ENCODE measurements at regions not wholly inside any gene's neighbourhood (a gene's known extent, or its start where the extent isn't known, plus 50 kb on each side); places are given as distances from the start of the nearest gene placed in this dataset.

- no peak for DNase-seq
These were observed 296.6 kb downstream of the CHRM3 start for GRCh38 chr1:239682960-239683359.

DNA sequence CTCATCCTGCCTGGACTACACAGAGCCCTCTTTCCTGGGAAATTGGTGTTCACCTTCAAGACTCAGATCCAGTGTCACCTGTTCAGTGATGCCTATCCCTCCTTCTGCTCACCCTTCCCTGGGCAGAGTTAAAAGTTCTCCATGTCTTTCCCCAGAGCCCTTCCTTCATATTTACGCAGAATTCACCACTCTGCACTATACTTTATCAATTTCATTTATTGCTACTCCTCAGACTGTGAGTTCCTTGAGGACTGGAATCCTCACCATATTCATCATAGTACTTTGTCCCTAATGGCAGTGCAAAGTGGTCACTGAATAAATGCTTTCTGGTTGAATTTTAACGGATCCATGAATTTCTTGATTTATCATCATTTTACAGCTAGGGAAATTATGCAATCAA is 300.0 kb downstream of the CHRM3 start:
- DNase-seq, result no peak

DNA sequence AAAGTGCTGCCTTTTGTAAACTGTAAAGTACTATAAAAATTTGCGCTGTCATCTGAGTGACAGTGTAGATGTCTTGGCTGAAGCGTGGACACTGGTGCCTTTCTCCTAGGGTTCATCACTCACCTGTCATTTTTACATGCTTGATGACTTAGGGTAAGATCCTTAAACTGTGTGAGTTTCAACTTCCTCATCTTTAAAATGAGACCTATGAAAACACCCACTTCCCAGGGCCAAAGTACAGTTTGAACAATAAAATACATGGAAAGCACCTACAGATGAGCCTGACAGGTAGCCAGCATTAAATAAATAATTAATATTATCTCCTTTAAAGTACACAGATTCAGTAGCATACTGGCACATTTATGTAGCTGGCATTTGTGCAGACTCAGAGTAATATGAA is 309.9 kb downstream of the CHRM3 start:
- no peak for DNase-seq

- DNase-seq, result no peak
These were observed 314.3 kb downstream of the CHRM3 start for GRCh38 chr1:239700667-239701066.

GRCh38 chr1:239703075-239703474 is 316.7 kb downstream of the CHRM3 start:
- no peak for DNase-seq

GRCh38 chr1:239706245-239706892 is 320.0 kb downstream of the CHRM3 start:
- no peak for DNase-seq

DNA sequence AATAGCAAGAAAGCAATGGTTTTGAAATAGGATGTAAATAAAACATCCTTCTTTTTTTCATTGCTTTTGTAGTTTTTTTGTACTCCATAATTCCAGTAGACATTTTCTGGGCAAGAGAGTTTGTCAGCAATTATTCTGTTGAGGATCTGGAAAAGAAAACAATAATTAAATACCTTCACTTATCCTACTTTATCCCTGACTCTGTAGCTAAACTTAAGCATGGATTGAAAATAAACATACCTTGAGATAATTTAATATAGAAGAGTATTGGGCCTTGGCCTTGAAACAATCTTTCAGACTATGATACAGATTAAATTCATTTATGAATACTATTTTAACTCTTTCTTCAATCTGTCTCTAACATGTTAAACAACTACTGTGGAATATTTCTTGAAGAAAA is 321.2 kb downstream of the CHRM3 start:
- peak; percentile 25 for DNase-seq

GRCh38 chr1:239708622-239709021 is 322.3 kb downstream of the CHRM3 start:
- DNase-seq, result no peak

- DNase-seq, result no peak
These were observed 325.4 kb downstream of the CHRM3 start for GRCh38 chr1:239711768-239712167.

- no peak for DNase-seq
These were observed 330.9 kb downstream of the CHRM3 start for GRCh38 chr1:239717097-239717917.

DNA sequence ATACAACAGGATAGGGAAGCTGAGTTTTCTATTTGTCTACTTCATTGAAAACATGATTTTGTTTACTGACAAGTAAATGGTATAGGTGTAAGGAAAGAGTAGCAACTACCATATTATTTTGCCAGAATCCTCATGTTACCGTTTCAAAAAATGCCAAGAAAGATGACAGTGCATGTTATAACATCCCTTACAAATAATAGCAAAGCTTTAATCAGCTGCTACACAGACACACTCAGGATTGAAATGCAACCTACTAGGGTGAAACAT is 331.5 kb downstream of the CHRM3 start:
- DNase-seq, result no peak

DNA sequence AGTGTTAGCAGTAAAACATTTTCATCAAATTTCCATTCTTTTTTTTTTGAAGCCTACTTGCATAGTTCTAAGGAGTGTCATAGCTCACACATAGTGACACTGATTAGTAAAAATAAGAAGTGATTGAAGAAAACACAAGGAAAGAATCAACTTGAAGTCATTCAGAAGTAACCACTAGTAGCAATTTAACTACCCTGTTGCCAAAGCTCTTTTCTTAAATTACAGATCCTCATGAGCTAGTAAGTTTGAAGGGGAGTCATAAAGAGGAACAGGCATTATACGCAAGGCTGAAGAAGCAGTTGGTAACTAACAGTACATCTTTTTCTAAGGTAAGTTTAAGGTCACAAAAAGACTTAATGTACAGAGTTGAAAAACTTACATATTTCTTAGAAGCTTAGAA is 332.2 kb downstream of the CHRM3 start:
- DNase-seq, result no peak

DNA sequence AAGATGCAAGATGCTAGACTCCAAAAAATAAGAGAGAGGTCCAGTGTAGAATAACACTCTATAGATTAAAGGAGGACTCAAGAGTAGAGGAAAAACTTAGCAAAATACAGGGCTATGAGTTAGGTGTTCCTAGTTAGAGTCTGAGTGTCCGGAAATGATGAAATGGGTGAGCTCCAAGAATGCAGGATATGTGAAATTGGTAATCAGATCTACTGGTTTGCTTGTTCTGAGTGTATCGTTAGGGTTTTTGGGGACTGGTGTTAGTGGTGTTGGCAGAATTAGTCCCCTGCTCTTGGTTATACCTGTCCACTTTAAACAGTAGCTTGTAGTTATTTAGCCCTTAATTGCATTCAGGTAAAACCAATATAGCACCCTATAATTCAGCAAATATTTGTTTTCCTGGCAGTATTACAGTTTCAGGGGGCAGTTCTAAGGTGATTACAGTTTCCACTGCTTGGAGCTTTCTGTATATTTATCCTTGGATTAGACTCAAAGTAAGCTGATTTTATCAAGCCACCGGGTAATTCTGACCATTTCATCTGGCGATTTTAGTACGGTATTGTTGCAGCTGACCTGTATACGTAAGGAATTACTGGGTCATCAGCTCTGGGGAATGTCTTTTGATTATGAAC is 332.7 kb downstream of the CHRM3 start:
- DNase-seq, result no peak

DNA sequence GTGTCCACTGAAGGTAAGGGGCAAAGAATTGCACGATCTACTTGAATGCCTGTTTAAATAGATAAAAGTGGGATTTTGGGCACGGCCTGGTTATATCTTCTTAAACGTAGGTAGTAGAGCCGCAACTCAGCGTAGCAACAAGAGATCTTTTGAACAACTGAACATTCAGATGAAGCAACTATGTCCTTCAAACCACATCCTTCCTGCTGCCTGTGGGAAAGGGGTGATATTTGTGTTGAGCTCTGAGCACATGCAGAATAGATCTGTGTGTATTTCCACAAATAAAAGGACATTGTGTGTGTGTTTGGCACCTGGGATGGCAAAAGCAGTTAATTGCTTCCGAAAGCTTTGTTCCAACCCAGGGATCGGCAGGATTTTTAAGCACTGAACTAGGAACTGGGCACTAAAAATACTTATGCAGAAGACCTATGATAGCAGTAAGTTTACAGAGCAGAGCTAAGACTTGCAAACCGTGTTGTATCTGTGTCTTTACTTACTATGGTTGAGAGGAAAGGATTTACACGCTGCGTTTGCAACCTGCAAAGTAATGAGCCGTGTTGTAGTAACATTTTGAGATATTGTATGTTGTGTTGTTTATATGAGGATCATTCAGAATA is 333.4 kb downstream of the CHRM3 start:
- no peak for DNase-seq

- DNase-seq, result no peak
These were observed 335.7 kb downstream of the CHRM3 start for GRCh38 chr1:239722035-239722434.

- peak; percentile 32 for DNase-seq
These were observed 337.5 kb downstream of the CHRM3 start for GRCh38 chr1:239723776-239724367.

GRCh38 chr1:239725371-239725770 is 339.0 kb downstream of the CHRM3 start:
- no peak for DNase-seq

GRCh38 chr1:239725933-239726332 is 339.6 kb downstream of the CHRM3 start:
- DNase-seq, result no peak

DNA sequence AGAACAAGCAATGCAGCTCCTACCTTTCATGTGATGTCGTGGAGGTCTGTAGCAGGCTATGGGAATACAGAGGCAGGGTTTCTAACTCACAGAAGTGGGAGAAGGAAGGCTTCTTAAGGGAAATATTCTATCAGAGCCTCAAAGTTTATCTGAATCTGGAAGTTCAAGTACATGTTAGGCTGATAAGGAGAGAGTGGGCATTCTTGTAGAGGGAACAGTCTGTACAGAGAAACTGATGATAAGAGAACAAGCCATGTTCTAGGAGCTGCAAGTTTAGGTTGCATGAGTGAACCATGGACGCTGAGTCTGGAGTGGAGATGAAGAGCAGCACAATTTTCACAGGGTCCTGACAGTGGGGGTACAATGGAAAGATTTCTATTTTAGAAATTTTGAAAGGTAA is 344.0 kb downstream of the CHRM3 start:
- no peak for DNase-seq

DNA sequence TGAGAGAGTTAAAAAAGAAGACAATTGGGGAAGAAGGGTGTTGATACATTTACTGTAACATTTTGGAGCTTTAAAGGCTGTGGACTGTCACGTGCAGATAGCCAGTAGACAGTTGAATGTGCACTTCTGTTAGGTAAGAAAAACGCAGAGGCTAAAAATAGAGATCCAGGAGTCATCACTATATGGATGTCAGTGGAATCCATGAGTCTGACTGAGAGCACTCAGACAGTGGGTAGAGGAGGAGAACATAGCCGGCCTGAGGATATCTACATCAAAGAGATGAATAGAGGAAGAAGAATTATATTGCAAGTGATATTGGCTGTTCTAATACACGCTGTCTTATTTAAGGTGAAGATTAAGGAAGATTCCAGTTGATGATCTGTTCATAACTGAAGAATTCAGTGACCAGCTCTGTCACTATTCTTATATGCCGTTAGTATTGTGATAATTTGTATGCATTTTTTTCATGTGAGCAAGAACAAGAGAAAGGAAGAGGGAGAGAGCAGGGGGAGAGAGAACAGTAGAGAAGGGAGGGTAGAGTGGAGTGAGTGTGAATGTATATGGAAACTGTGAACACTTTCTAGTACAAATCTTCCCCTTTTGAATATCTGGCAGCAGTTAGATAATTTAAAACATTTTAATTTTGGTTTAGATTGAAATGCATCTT is 344.8 kb downstream of the CHRM3 start:
- DNase-seq, result no peak

- DNase-seq, result no peak
These were observed 346.4 kb downstream of the CHRM3 start for GRCh38 chr1:239732770-239733169.

GRCh38 chr1:239733995-239734394 is 347.6 kb downstream of the CHRM3 start:
- DNase-seq, result no peak

Data from tongue (tissue), 1 donor.